ENCODE measurements at regions not wholly inside any gene's neighbourhood (a gene's known extent, or its start where the extent isn't known, plus 50 kb on each side); places are given as distances from the start of the nearest gene placed in this dataset.
"Not testable (repeated sequence)": the region's sequence is repeated elsewhere in the genome, so short reads cannot be mapped to it uniquely, and the experiment has no call there.

DNA sequence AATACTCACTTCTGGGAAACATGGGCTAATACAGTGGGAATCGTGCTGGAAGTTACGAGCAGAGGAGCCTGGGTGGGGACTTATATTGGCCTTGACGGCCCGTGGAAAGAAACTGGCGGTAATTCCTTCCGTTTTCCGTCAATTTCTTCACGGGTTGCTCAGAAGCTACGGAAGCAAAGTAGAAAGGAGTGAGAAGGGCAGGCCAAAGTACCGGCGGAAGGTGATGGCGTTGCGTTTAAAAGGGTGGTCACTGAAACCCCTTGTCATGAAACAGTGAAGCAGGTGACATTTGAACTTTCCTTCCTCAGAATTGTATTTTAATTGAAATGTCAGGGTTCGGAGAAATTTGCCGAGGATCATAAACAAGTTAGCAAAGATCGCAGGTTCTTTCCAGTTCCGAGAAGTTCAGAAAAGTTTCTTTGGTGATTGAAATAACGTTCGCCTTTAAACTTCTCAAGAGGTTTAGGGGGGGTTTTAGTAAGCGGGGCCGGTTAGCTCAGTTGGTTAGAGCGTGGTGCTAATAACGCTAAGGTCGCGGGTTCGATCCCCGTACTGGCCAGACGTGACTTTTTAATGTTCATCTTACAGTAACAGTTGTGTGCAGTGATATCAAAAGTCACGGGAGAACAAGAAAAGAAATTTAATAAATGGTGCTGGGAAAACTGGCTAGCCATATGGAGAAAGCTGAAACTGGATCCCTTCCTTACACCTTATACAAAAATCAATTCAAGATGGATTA is 96.7 kb upstream of the ZNF322 start:
- TF ChIP-seq POLR2AphosphoS5 (IDR thresholded peaks at IDR 0.05; ENCODE audit: low read depth, low read length); POLR2A (IDR thresholded peaks at IDR 0.05; ENCODE audit: low read depth, low read length); SPI1 (IDR thresholded peaks at IDR 0.05; ENCODE audit: low read depth, low read length); TAF1 (IDR thresholded peaks at IDR 0.05; ENCODE audit: low read depth, low read length); POU2F2 (IDR thresholded peaks at IDR 0.05; ENCODE audit: low read depth, low read length); PAX5 (IDR thresholded peaks at IDR 0.05; ENCODE audit: insufficient read depth, low read length, severe bottlenecking): not testable (repeated sequence)

Data from GM12891 (cell line).